Fibroblast of skin of abdomen (primary cell): ENCODE measurements at regions not wholly inside any gene's neighbourhood (a gene's known extent, or its start where the extent isn't known, plus 50 kb on each side); places are given as distances from the start of the nearest gene placed in this dataset.

Experiments
- DNase-seq: peaks from one replicate; pipeline ENCODE4 v3.0.0-alpha.2; 2013

GRCh38 chr6:91341473-91341872 lies 754.6 kb upstream of the MAP3K7 start:
- no peak for DNase-seq

- DNase-seq = no peak
Observed at GRCh38 chr6:91340896-91341395, 754.1 kb upstream of the MAP3K7 start.

- no peak for DNase-seq
Observed at GRCh38 chr6:91337967-91338366, 751.1 kb upstream of the MAP3K7 start.

GRCh38 chr6:91330896-91331295 lies 744.0 kb upstream of the MAP3K7 start:
- DNase-seq = no peak

DNA sequence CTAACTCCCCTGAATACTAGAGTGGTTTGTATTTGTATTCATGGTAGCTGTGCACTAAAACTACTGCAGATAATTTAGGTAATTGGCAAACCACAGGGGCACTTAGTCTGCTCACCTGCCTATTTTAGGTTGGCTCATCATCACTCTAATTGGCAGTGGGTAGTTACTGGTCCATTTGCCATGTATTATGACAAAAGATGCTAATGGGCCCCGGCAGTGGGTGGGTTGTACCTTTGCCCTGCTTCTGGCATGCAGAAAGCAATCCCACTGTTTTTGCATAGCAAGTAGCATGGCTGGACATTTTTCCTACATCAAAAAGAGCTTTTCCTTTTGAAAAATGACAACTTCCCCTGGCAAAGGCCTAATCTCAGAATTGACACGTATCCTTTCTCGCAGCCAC lies 741.4 kb upstream of the MAP3K7 start:
- no peak for DNase-seq

- no peak for DNase-seq
Observed at GRCh38 chr6:91324711-91325110, 737.8 kb upstream of the MAP3K7 start.

GRCh38 chr6:91317984-91318383 lies 731.1 kb upstream of the MAP3K7 start:
- no peak for DNase-seq

DNA sequence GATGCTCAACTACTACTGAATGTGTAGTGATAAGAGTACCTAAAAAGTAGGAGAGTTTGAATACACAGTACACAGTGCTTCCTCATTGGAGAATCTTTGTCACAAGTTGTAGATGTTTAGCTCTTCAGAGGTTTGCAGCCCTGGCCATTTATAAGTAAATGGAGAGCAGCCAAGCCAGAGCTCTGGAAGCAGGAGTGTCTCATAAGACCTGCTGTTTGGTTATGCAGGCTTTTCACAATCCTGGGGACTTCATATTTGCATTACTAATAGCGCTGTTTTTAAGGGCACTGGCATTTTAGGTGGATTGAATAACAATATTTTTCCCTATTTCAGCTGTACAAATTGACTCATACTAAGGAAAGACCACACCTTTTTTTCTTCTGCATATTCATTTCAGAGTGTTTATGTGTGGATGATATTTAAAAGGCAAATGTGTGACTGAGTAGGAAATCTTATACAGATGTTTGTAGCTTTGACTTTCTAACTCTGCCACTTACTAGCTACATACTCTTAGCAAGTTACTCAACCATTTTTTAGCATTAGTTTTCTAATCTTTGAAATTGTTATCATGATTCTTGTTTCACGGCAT lies 730.5 kb upstream of the MAP3K7 start:
- DNase-seq = no peak

- no peak for DNase-seq
Observed at GRCh38 chr6:91310178-91310577, 723.3 kb upstream of the MAP3K7 start.

DNA sequence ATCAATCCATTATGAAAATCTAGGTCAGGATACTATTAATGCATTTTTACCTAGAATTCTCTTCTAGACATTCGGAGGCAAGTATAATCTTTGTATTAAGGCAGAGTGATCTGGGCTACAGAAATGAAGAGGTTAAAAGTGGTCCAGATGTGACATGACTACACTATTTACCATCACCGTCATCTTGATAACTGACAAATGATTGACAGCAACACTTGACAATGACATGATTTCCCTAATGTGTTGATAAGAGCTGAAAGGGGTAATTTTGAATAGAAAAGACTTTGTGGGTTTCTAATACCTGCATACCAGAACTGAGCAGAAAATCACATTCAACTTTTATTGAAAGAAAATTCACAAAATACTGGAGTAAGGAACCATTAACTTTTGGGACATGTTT lies 718.9 kb upstream of the MAP3K7 start:
- no peak for DNase-seq

GRCh38 chr6:91304521-91304920 lies 717.6 kb upstream of the MAP3K7 start:
- DNase-seq = no peak

GRCh38 chr6:91303326-91303725 lies 716.5 kb upstream of the MAP3K7 start:
- no peak for DNase-seq

DNA sequence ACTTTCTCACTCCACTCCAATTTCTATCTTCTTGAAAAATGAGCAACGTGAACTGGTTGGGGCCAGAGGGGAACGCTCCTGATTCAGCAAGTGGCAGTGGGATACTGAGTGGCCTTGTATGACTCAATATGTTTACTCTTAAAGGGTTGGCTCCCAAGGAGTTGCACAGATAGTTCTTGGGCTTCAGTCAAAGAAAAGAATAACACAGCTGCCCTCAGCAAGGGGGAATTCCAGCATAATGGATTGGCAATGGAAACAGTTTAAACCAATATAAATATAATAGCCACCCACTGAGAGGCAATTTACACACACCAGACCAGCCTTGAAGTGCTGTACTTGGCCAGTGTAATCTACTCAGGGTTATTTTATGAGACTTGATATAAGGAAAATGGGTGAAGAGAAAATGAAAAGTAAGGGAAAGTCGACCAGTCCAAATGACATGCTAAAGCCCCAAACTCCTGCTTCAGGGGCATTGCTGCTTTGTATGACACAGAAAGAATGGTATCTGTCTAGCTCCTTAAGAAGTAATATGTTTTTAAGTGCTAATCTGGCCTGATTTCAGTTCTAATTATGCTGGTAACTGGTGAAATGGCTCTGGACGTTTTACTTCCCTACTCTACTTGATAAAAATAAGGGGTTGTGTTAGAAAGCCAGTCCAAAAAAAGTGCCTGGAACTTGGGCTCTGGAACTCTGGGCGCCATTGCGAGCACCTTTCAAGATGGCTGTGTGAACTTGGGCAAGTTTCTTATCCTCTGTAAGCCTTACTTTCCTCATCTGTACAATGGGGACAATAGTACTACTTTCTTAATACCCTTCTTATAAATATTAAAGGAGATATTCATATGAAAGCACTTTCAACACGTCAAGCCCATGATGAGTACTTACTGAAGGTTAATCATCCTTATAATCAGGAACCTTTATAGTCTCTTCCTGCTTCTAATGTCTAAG lies 712.9 kb upstream of the MAP3K7 start:
- peak; percentile 48 for DNase-seq

DNA sequence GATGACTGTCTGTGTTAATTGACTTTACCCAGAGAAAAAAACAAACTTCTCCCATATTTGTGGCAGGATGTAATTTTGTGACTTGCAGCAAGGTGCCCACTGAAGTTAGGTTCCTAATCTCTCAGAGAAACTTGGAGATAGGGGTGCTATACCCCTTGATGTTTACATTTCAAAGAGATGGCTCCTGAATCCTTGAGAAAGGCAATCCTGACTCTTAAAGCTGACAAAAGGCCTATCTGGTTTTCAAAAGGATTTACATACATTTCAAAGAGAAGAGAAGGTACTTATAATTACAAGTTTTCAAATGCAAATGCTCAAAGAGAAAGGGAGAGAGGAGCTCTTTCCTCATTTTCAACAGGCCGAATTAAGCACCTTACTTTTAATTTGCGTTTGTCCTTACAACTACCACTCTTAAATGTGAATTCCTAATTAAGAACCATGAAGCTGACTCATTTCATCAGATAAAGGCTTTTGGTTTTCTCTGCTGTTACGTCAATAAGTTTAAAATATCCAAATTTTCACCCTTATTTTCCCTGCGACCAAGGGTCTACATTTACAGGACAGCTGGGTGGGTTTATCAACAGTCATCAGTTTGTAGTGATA lies 711.8 kb upstream of the MAP3K7 start:
- DNase-seq = no peak

DNA sequence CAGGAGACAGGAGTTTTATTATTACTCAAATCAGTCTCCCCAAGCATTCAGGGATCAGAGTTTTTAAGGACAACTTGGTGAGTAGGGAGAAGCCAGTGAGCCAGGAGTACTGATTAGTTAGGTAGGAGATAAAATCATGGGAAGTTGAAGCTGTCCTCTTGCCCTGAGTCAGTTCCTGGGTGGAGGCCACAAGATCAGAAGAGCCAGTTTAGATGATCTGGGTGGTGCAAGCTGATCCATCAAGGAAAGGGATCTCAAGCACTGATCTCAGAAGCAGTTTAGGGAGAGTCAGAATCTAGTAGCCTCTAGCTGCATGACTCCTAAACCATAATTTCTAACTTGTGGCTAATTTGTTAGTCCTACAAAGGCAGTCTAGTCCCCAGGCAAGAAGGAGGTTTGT lies 706.5 kb upstream of the MAP3K7 start:
- DNase-seq = no peak

- peak; percentile 13 for DNase-seq
Observed at GRCh38 chr6:91291071-91291470, 704.2 kb upstream of the MAP3K7 start.

- DNase-seq = no peak
Observed at GRCh38 chr6:91288741-91289140, 701.9 kb upstream of the MAP3K7 start.

GRCh38 chr6:91281901-91282300 lies 695.0 kb upstream of the MAP3K7 start:
- DNase-seq = peak; percentile 11

DNA sequence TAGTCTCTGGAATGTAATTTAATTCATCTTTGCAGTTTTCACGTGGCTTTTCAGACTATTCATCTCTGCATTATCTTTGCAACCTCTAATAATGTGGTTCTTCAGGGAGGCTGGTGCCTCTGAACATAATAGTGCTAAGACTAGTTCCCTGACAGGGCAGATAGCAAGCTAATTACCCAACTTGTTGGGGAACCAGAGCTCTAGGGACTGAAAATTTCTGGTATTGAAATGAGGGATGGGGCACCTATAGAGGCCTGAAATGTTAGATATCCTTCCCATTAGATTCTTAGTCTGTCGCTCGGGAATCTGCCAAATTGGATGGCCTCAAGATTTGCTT lies 693.6 kb upstream of the MAP3K7 start:
- no peak for DNase-seq

DNA sequence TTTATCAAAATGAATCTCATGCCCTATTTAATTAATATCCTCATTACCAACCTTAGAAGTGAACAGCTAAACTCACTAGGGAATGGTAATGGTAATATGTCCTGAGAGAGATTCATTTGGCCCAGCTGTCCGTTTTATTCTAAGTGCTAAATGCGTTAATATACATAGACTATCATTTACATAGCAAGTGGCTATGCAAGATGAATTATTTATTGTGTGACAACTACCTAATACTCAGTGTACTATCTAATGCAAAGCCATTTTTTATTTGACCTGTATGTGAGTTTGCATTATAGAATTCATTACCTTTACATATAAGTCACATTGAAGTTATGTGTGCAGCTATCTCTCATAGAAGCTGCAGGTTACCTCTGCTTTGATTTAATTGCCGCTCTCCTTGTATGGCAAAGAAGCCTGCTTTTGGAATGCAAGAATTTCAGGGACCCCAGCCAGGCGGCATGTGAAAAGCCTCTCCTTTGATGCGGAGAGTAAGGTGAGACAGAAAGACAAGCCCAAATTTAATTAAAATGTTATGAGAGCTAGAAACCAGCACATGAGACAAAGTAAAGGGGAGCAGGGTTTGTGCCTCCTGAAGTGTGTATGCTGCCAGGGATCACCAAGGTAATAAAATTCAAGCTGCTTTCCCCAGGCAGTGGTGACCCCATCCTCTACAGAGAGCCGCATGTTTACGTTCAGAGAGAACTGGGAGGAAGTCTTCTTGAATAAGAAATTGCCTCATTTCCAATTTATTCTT lies 693.0 kb upstream of the MAP3K7 start:
- DNase-seq = no peak

DNA sequence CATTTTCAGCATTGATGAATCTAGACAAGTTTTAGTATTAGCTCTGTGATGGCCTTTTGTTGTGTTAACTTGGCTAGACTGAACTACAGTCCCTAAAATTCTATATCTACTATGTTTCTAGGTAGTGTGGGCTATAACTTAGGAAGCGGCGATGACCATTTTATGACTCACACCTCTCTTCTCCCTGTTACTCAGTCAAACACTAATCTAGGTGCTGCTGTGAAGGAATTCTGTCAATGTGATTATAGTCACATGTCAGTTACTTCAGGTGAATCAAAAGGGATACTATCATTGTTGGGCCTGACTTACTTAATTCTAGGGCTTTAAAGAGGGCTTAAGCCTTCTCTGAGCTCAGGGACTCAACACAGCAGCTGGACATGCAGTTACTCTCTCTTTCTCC lies 691.5 kb upstream of the MAP3K7 start:
- DNase-seq = no peak

DNA sequence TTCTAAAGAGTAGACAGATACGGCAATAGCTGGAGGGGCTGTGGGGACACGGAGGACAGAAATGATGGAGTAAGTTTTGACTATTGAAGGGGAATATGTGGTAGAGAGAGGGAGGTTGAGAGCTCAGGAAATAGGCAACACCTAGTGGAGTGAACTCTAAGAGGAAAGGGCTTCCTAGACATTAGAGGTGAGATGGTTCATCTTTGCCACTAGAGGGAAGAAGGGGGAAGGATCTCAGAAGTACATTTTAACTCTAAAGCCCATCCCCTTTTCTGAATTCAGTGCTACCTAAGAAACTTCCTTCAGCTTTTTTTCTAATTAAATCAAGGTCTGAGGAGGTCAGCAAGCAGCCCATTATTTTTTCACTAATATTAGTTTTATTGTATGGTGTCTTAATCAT lies 689.4 kb upstream of the MAP3K7 start:
- DNase-seq = peak; percentile 8

GRCh38 chr6:91273729-91274128 lies 686.9 kb upstream of the MAP3K7 start:
- no peak for DNase-seq
